GM12875 (cell line): ENCODE measurements at regions not wholly inside any gene's neighbourhood (a gene's known extent, or its start where the extent isn't known, plus 50 kb on each side); places are given as distances from the start of the nearest gene placed in this dataset.

Experiments used
- H3K4me3 ChIP-seq: one replicate; pipeline ENCODE4 v1.5.1; 2011; ENCODE audit warnings: low read depth, low read length, control low read depth
- TF ChIP-seq, protein P1 (sequence below): IDR thresholded peaks from 2 replicates; pipeline ENCODE4 v1.5.1; 2011; ENCODE audit warnings: low read depth, mild to moderate bottlenecking, control low read depth, inconsistent platforms, low read length, moderate library complexity, borderline replicate concordance; ENCODE audit not compliant: insufficient read depth

- TF ChIP-seq, protein P1, sequence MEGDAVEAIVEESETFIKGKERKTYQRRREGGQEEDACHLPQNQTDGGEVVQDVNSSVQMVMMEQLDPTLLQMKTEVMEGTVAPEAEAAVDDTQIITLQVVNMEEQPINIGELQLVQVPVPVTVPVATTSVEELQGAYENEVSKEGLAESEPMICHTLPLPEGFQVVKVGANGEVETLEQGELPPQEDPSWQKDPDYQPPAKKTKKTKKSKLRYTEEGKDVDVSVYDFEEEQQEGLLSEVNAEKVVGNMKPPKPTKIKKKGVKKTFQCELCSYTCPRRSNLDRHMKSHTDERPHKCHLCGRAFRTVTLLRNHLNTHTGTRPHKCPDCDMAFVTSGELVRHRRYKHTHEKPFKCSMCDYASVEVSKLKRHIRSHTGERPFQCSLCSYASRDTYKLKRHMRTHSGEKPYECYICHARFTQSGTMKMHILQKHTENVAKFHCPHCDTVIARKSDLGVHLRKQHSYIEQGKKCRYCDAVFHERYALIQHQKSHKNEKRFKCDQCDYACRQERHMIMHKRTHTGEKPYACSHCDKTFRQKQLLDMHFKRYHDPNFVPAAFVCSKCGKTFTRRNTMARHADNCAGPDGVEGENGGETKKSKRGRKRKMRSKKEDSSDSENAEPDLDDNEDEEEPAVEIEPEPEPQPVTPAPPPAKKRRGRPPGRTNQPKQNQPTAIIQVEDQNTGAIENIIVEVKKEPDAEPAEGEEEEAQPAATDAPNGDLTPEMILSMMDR, result no peak
- H3K4me3 ChIP-seq, result no peak overlapping the region
These were observed 373.1 kb upstream of the XYLT1 start for GRCh38 chr16:17843905-17844304.

DNA sequence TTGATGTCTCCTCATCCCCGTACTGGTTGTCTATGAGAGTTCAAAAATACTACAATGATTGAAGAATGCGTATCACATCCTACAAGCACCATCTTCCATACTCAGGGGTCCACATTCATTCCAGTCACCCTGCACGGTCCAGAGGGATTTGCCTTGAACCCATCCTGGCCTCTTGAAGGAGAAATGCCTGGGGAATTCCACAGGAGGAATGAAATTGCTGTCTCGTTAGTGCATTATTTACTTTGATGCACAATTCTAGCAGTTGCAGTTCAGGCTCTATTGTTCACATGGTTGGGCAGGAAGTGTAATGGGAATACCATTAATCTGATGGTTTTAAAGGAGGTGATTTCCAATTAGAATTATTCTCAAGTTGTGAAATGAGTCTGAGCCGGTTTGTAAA is 369.1 kb upstream of the XYLT1 start:
- TF ChIP-seq, protein P1, result no peak
- H3K4me3 ChIP-seq, result no peak overlapping the region

GRCh38 chr16:17839272-17839671 is 368.5 kb upstream of the XYLT1 start:
- TF ChIP-seq, protein P1, result no peak
- H3K4me3 ChIP-seq, result no peak overlapping the region

GRCh38 chr16:17836868-17837602 is 366.3 kb upstream of the XYLT1 start:
- TF ChIP-seq, protein P1, result no peak
- H3K4me3 ChIP-seq, result no peak overlapping the region

DNA sequence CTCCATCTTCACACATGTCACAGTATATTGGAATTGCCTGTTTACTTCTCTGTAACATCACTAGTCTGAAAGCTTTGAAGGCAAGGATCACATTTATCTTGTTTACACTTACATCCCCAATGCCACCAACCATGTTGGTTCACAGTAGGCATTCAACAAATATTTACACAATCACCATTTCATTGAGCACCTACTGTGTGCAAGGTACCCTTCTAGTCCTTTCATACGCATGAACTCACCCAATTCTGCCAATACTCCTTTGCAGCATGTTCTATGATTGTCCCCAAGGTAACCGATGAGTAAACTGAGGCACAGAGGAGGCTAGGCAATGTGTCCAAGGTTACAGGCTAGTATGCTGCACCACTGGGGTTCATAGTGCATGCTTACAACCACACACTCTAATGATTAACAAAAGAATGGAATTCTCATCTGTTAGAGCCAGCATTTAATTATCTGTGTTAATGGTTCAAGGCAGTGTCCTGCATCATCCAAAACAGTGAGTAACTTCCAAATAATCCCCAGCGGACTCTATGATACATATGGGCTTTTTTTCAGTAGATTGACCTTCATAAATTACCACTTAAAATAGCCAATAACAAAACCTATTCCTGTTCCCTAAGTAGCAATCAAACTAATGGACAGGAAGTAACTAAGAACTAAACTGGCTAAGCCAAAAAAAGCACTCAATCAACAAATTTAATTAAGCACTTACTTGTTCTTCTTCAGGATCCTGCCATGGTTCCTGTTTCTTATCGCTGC is 364.5 kb upstream of the XYLT1 start:
- TF ChIP-seq, protein P1, result no peak
- no peak overlapping the region for H3K4me3 ChIP-seq

DNA sequence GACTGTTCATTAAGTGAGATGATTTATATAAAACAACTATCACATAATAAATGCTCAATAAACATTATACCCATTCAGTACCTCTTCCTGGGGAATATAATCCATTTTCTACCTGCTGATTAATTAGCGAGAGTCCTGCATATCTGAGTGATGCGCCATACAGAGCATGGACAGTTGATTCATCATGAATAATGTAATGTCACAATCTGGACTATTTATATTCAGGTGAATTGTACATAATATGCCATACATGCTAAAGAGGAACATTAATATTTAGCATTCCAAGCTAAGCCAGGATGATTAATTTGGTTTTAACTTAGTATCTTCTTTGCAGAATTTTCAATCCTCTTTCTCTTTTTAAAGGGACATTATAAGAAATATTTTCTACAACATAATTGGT is 362.0 kb upstream of the XYLT1 start:
- TF ChIP-seq, protein P1, result no peak
- no peak overlapping the region for H3K4me3 ChIP-seq

DNA sequence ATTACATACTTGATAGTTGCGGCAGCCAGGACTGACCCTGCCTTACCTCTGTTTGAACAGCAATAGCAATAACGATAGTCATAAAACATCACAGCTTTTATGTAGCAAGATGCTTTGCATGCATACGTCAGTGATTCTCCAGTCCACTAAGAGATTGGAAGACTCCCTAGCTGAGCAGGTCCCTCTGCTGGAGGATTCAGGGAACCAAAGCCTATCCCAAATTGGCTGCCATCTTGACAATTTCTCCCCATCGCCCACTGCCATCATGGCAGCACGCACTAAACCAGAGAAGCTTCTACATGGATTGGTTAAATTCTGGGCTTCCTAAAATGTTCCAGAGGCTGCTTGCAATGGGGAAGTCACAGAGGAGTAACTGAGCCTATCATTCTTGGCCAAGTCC is 360.6 kb upstream of the XYLT1 start:
- TF ChIP-seq, protein P1, result no peak
- H3K4me3 ChIP-seq, result no peak overlapping the region
